NOMO-1 treated with DMSO at 0.1 percent for 48 hours (cell line): ENCODE measurements at regions not wholly inside any gene's neighbourhood (a gene's known extent, or its start where the extent isn't known, plus 50 kb on each side); places are given as distances from the start of the nearest gene placed in this dataset.
A peak's percentile ranks its signal among the peaks of the same experiment; 100 is the strongest.

Source experiments
- DNase-seq: peaks from one replicate; lab custom pipeline; 2025; ENCODE audit not compliant: unreplicated experiment; lab: John Stamatoyannopoulos, UW

DNA sequence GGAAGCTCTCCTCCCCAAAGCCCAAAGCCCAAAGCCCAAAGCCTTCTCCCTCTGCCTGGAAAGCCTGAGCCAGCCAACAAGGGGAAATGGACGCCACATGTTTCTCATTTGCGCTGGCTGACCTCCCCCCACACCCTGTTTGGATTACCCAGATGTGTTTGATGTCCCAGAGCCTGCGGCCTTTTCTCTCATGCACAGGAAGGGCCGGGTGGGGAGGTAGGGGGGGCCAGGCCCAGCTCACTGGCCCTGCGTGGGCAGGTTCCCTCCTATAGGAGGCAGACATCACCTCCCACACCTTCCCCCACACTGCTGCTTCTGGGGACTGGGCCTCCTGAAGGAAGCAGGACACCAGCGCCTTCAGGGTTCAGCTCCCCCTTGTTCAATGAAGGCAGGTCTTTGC lies 116.3 kb downstream of the NAV1 start:
- no peak for DNase-seq

DNA sequence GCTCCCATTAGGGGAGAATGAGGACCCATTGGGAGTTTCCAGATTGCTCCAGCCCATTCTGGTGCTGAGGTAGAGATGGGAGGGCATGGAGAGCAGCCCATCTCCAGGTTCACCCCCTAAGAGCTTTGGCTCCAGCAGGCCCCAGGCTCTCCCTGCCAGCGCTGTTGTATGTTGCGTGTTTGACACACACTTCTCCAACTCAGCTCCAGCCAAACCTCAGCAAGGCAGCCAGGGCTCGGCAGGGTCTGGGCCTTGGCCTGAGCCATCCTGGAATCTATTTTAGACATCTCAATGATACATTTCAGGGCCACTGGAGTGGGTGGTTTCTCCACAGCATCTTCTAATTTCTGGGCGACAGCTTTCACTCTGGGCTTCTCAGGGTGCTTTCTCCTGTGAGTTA lies 117.0 kb downstream of the NAV1 start:
- DNase-seq: no peak

DNA sequence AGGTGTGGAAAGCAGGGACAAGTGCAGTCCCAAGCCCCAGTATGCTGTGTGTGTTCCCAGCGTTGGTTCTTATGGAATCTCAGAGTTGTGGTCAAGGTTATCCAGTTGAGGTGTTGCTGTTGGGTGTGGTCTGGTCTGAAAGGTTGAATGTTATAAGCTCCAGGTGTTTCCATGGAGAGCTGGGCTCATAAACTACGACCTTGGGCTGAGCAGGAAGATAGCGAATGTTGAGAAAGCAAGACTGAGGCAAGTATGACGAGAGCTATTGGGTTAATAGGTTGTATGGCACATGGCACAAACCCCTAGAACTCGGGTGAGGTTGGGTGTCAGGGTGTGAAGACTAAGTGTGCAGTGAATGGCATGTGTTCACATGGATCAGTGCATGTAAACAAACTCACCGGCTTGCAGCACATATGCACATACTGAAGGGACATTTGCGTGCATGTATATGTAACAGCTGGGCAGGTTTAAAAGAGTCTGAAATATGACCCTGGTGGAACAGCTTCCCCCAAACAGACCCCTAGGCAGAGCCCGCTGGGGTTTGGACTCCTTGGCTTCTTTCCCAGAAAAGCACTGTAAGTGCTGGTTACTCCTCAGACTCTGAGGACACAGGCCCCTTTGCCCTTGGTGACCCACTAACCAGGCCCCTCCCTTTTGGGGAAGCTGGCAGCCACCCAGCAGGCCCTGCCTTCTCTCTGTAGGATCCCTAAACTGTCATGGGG lies 117.5 kb downstream of the NAV1 start:
- DNase-seq: no peak

DNA sequence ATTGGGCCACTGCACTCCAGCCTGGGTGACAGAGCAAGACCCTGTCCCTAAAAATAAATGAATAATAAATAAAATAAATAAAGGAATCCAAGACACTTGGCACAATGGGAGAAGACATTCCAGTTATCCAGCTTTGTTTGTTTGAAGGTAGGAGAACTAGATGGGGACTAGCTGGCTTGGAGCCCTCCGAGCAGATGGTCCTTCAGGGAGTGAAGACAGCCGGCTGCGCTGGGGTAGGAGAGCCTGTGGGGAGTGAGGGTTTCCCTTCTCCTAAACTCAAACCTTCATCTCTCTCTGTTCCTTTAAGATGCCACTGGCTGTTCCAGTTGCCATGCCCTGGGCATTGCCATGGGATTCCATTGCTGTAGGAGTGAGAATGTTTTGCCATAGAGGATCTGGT lies 120.6 kb downstream of the NAV1 start:
- DNase-seq: no peak

GRCh38 chr1:201660931-201661822 lies 122.2 kb downstream of the NAV1 start:
- no peak for DNase-seq

- no peak for DNase-seq
These were observed 123.0 kb downstream of the NAV1 start for GRCh38 chr1:201661823-201662359.

GRCh38 chr1:201662646-201663045 lies 123.7 kb downstream of the NAV1 start:
- DNase-seq: no peak

GRCh38 chr1:201663491-201664113 lies 124.7 kb downstream of the NAV1 start:
- DNase-seq: no peak

DNA sequence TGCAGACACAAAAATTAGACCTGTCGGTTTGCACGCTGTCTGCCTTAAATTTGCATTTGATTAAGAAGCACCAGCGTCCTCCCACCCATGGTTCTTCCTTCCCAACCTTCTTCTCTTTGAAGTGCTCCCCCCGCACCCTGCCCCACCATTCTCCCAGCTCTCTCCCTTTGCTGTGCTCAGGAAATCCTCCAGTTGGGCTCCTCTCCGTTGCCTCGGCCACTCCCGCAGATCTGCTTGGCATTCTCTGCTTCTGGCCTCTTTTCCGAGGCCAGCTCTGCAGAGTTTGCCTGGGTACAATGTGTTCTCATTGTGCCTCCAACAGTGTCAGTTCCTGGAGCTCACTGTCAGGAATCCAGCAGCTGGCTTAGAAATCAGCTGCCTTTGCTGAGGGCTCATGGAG lies 126.1 kb downstream of the NAV1 start:
- no peak for DNase-seq

DNA sequence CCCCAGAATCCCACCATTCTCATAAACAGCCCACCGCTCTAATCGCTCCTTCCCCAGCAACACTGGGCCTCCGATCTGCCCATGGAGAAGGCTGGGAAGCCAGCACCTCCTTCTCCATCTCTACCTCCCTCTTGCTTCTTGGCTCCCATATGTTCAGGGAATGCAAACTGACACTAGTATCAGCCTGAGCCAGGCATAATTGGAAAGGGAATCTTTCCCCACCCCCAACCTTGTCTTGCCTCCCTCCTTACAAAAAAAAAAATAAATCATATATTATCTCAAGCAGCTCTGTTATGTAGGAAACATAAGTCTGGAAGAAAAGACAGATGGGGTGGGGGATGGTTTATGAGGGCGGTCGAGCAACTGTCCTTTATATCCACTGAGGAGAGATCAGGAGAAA lies 127.2 kb downstream of the NAV1 start:
- DNase-seq: no peak

- no peak for DNase-seq
These were observed 127.7 kb downstream of the NAV1 start for GRCh38 chr1:201666645-201667044.

DNA sequence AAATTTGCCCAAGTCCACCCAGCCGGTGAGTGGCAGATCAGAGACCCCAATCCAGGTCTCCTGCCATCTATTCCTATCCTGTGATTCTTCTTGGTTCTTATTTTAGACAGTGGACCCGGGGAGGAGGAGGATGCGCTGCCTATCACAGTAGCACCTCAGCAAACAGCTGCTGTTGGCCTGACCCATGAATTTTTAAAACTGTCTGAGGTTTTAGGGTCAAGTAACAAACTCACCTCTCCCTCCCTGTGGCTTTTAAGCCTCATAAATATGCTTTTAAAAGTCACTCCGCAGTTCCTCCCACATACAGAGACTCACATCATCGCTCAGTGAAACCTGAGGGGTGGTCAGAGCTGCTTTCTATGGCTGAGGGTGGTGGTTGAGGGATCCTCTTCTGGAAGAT lies 128.6 kb downstream of the NAV1 start:
- DNase-seq: no peak

DNA sequence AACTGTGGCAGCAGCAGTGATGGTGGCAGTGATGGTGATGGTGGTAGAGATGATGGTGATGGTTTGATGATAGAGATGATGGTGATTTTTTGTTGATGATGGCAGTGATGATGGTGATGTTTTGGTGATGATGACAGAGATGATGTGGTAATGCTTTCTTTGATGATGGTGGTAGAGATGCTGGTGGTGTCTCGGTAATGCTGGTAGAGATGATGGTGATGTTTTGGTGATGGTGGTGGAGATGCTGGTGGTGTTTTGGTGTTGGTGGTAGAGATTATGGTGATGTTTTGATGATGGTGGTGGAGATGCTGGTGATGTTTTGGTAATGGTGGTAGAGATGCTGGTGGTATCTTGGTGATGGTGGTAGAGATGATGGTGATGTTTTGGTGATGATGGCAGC lies 131.6 kb downstream of the NAV1 start:
- DNase-seq: no peak

GRCh38 chr1:201672685-201673084 lies 133.8 kb downstream of the NAV1 start:
- no peak for DNase-seq

- DNase-seq: no peak
These were observed 134.2 kb downstream of the NAV1 start for GRCh38 chr1:201673093-201673492.

DNA sequence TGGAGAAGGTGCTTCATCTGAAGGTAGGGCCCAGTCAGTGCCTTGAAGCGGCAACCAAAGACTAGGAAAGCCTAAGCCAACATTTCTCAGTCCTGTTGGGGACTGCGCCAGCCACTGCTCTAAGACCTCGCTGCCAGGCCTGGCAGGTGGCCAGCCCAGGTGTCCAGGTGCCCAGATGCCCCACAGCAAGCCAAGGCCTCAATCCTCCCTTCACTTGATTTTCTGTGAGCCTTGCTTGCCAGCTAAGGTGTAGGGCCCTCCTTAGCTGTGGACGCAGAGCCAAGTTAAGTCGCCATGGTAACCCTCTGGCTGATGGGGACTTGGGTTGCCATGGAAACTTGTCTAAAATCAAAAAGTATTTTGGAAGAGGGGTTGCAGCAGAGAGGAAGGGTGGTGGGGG lies 135.0 kb downstream of the NAV1 start:
- DNase-seq: no peak

GRCh38 chr1:201675143-201675542 lies 136.2 kb downstream of the NAV1 start:
- DNase-seq: peak; percentile 4

GRCh38 chr1:201676197-201676596 lies 137.3 kb downstream of the NAV1 start:
- peak; percentile 14 for DNase-seq

- no peak for DNase-seq
These were observed 137.7 kb downstream of the NAV1 start for GRCh38 chr1:201676641-201677040.

- DNase-seq: no peak
These were observed 139.6 kb downstream of the NAV1 start for GRCh38 chr1:201678264-201679101.

- no peak for DNase-seq
These were observed 142.4 kb downstream of the NAV1 start for GRCh38 chr1:201681375-201681774.
